Left ventricle myocardium inferior (tissue), 1 donor: ENCODE measurements at regions not wholly inside any gene's neighbourhood (a gene's known extent, or its start where the extent isn't known, plus 50 kb on each side); places are given as distances from the start of the nearest gene placed in this dataset.

Experiments used
- DNase-seq: peaks from one replicate; pipeline ENCODE4 v3.0.0-alpha.2; 2020
- H3K27ac ChIP-seq: fragments of 200-600 bp; replicated peaks from 2 replicates; pipeline ENCODE4 v1.8.0; 2021
- H3K27me3 ChIP-seq: fragments of 200-600 bp; 2 replicates; pipeline ENCODE4 v1.8.0; 2021; ENCODE audit warnings: low read depth
- H3K36me3 ChIP-seq: fragments of 200-600 bp; 2 replicates; pipeline ENCODE4 v1.8.0; 2021
- H3K4me1 ChIP-seq: fragments of 200-600 bp; 2 replicates; pipeline ENCODE4 v1.8.0; 2021
- H3K4me3 ChIP-seq: fragments of 200-600 bp; 2 replicates; pipeline ENCODE4 v1.8.0; 2021; ENCODE audit warnings: mild to moderate bottlenecking, moderate library complexity
- H3K9me3 ChIP-seq: fragments of 200-600 bp; replicated peaks from 2 replicates; pipeline ENCODE4 v1.8.0; 2021
- CTCF ChIP-seq: fragments of 200-600 bp; IDR thresholded peaks from 2 replicates; pipeline ENCODE4 v1.8.0; 2021; ENCODE audit warnings: antibody characterized with exemption, mild to moderate bottlenecking, borderline replicate concordance
- intact Hi-C: fragments of 100-400 bp; cut with micrococcal nuclease; formaldehyde crosslinking; loops from one replicate; pipeline ENCODE4 v1.11.0; 2022
- donor health status: DM: no; HTN: yes; CAD: no; lungs with severe emphysema.

- H3K27ac ChIP-seq: no peak overlapping the region
- no peaks in the 10 kb centered on the region for H3K36me3 ChIP-seq
- intact Hi-C loops: no loop called here
- no peaks in the 10 kb centered on the region for H3K4me1 ChIP-seq
- H3K27me3 ChIP-seq: no peaks in the 10 kb centered on the region
- H3K4me3 ChIP-seq: no peak overlapping the region
- H3K9me3 ChIP-seq: no peaks in the 10 kb centered on the region
- DNase-seq: no peak
- no peak for TF ChIP-seq CTCF
Measured at GRCh38 chr1:193543259-193543658, 356.8 kb upstream of the B3GALT2 start.

GRCh38 chr1:193542690-193543089 lies 356.3 kb upstream of the B3GALT2 start:
- H3K4me1 ChIP-seq: no peaks in the 10 kb centered on the region
- no peaks in the 10 kb centered on the region for H3K36me3 ChIP-seq
- DNase-seq: no peak
- no peak for TF ChIP-seq CTCF
- no peak overlapping the region for H3K27ac ChIP-seq
- no peaks in the 10 kb centered on the region for H3K27me3 ChIP-seq
- H3K4me3 ChIP-seq: no peak overlapping the region
- H3K9me3 ChIP-seq: no peaks in the 10 kb centered on the region
- intact Hi-C loops: no loop called here

- no peaks in the 10 kb centered on the region for H3K27me3 ChIP-seq
Measured at GRCh38 chr1:193540511-193540910, 354.1 kb upstream of the B3GALT2 start.

GRCh38 chr1:193539731-193540459 lies 353.5 kb upstream of the B3GALT2 start:
- Histone ChIP-seq H3K27me3 (no peaks in the 10 kb centered on the region), H3K27ac (no peak overlapping the region), H3K36me3 (no peaks in the 10 kb centered on the region), H3K4me3 (no peak overlapping the region), H3K4me1 (no peaks in the 10 kb centered on the region), H3K9me3 (no peaks in the 10 kb centered on the region)
- no peak for TF ChIP-seq CTCF
- DNase-seq: no peak
- intact Hi-C loops: no loop called here

More at GRCh38 chr1:193540511-193540910, 354.1 kb upstream of the B3GALT2 start:
- no peak for TF ChIP-seq CTCF
- H3K4me1 ChIP-seq: no peaks in the 10 kb centered on the region
- H3K9me3 ChIP-seq: no peaks in the 10 kb centered on the region
- H3K27ac ChIP-seq: no peak overlapping the region
- no peak for DNase-seq
- intact Hi-C loops: no loop called here
- H3K4me3 ChIP-seq: no peak overlapping the region
- no peaks in the 10 kb centered on the region for H3K36me3 ChIP-seq

- intact Hi-C loops: no loop called here
- Histone ChIP-seq H3K9me3 (no peaks in the 10 kb centered on the region), H3K36me3 (no peaks in the 10 kb centered on the region), H3K4me3 (no peak overlapping the region), H3K27me3 (no peaks in the 10 kb centered on the region), H3K4me1 (no peaks in the 10 kb centered on the region), H3K27ac (no peak overlapping the region)
- DNase-seq: no peak
- no peak for TF ChIP-seq CTCF
Measured at GRCh38 chr1:193538680-193539079, 352.3 kb upstream of the B3GALT2 start.
